H1 (cell line): ENCODE measurements at regions not wholly inside any gene's neighbourhood (a gene's known extent, or its start where the extent isn't known, plus 50 kb on each side); places are given as distances from the start of the nearest gene placed in this dataset.

Source experiments
- CTCF ChIA-PET: fragments of 300-600 bp; sonication (Branson Sonifier 250); formaldehyde crosslinking; loops from one replicate; lab custom pipeline; 2021; ENCODE audit not compliant: partially characterized antibody; lab: Charles Lee
- POLR2A ChIA-PET: fragments of 300-600 bp; sonication (Branson Sonifier 250); formaldehyde crosslinking; loops from one replicate; lab custom pipeline; 2021; ENCODE audit warnings: inconsistent platforms; ENCODE audit not compliant: partially characterized antibody; lab: Charles Lee
- DNase-seq, 2 experiments: peaks; one replicate each; pipeline versions ENCODE4 v3.0.0 to v3.0.0-alpha.2; 2010 to 2022; ENCODE audit warnings: low spot score in 2 of 2, low read depth in 1 of 2, mixed read lengths in 1 of 2
- FAIRE-seq: peaks from 2 replicates; lab custom pipeline; 2011; peaks lifted over from hg19 to GRCh38; lab: Jason Lieb, UNC
- H2AFZ ChIP-seq: 2 replicates; pipeline ENCODE4 v1.8.1; 2012; ENCODE audit warnings: low read length, inconsistent platforms
- H2AK5ac ChIP-seq: 2 replicates; pipeline ENCODE4 v1.6.1; 2013; ENCODE audit warnings: low read depth, low read length
- H2BK120ac ChIP-seq: replicated peaks from 2 replicates; pipeline ENCODE3; 2013; ENCODE audit warnings: low read depth, low read length, inconsistent platforms
- H2BK12ac ChIP-seq: 2 replicates; pipeline ENCODE4 v1.6.1; 2013; ENCODE audit warnings: low read depth, low read length
- H2BK15ac ChIP-seq: 2 replicates; pipeline ENCODE4 v1.6.1; 2013; ENCODE audit warnings: low read length
- H2BK20ac ChIP-seq: 2 replicates; pipeline ENCODE4 v1.6.1; 2013; ENCODE audit warnings: low read length
- H2BK5ac ChIP-seq: 2 replicates; pipeline ENCODE4 v1.6.1; 2013; ENCODE audit warnings: low read depth, low read length
- H3K14ac ChIP-seq: 2 replicates; pipeline ENCODE4 v1.6.1; 2013; ENCODE audit warnings: inconsistent platforms; ENCODE audit not compliant: insufficient read length
- H3K18ac ChIP-seq: 2 replicates; pipeline ENCODE4 v1.6.1; 2013; ENCODE audit warnings: low read length; ENCODE audit errors: extremely low read depth
- H3K23ac ChIP-seq: 2 replicates; pipeline ENCODE4 v1.6.1; 2013; ENCODE audit warnings: inconsistent platforms; ENCODE audit not compliant: insufficient read length
- H3K23me2 ChIP-seq: 2 replicates; pipeline ENCODE4 v1.6.1; 2013; ENCODE audit warnings: low read depth, low read length
- H3K27ac ChIP-seq: 2 replicates; pipeline ENCODE4 v1.6.1; 2011; ENCODE audit warnings: low read depth, low read length, inconsistent platforms
- H3K27me3 ChIP-seq, 4 experiments: replicated peaks in 1 of 4; 1 replicate in 1 of 4; 2 replicates in 3 of 4; pipeline versions ENCODE4 v1.6.1 to v1.8.1; 2011 to 2013; ENCODE audit warnings: low read length in 3 of 4, mild to moderate bottlenecking in 3 of 4, inconsistent platforms in 2 of 4, mixed read lengths in 2 of 4, moderate library complexity in 1 of 4; ENCODE audit not compliant: control insufficient read depth in 3 of 4, insufficient read depth in 3 of 4; ENCODE audit errors: extremely low read depth in 1 of 4
- H3K36me3 ChIP-seq, 4 experiments: 2 replicates each; pipeline versions ENCODE4 v1.6.1 to v1.8.1; 2011 to 2013; ENCODE audit warnings: mild to moderate bottlenecking in 4 of 4, low read length in 3 of 4, moderate library complexity in 2 of 4, control low read depth in 1 of 4, inconsistent platforms in 1 of 4; ENCODE audit not compliant: insufficient read depth in 4 of 4, control insufficient read depth in 2 of 4
- H3K4ac ChIP-seq: replicated peaks from 2 replicates; pipeline ENCODE3; 2013; ENCODE audit warnings: low read length, low read depth, mixed read lengths, inconsistent platforms; ENCODE audit not compliant: insufficient read length
- H3K4me1 ChIP-seq, 4 experiments: replicated peaks in 1 of 4; 1 replicate in 1 of 4; 2 replicates in 3 of 4; pipeline versions ENCODE4 v1.6.1 to v1.8.1; 2011 to 2013; ENCODE audit warnings: low read length in 3 of 4, inconsistent platforms in 2 of 4, mixed read lengths in 1 of 4; ENCODE audit not compliant: insufficient read depth in 4 of 4, control insufficient read depth in 3 of 4
- H3K4me2 ChIP-seq, 2 experiments: 2 replicates each; pipeline versions ENCODE4 v1.6.1 to v1.8.1; 2011 to 2013; ENCODE audit warnings: low read depth in 2 of 2, low read length in 2 of 2, control low read depth in 1 of 2, inconsistent platforms in 1 of 2, mild to moderate bottlenecking in 1 of 2; ENCODE audit not compliant: insufficient read depth in 1 of 2
- H3K4me3 ChIP-seq, 4 experiments: fragments of 200-600, 300-600 bp in 1 of 4; sonication (generic), shearing (Covaris generic), sonication (Bioruptor Twin) in 1 of 4; 2 replicates each; pipeline versions ENCODE4 v1.5.1 to v1.8.1; 2011 to 2016; ENCODE audit warnings: low read length in 4 of 4, low read depth in 3 of 4, control low read depth in 2 of 4, inconsistent platforms in 2 of 4, mild to moderate bottlenecking in 2 of 4, mixed read lengths in 1 of 4, moderate library complexity in 1 of 4; ENCODE audit not compliant: insufficient read depth in 2 of 4; ENCODE audit errors: extremely low read depth in 1 of 4
- H3K56ac ChIP-seq: replicated peaks from 2 replicates; pipeline ENCODE3; 2013; ENCODE audit warnings: low read depth, mild to moderate bottlenecking, mixed read lengths, low read length, inconsistent platforms; ENCODE audit not compliant: insufficient read length
- H3K79me1 ChIP-seq: 2 replicates; pipeline ENCODE4 v1.6.1; 2013; ENCODE audit warnings: low read depth, low read length, control low read depth
- H3K79me2 ChIP-seq, 2 experiments: 2 replicates each; pipeline versions ENCODE4 v1.6.1 to v1.8.1; 2012 to 2013; ENCODE audit warnings: low read length in 2 of 2, mild to moderate bottlenecking in 2 of 2, inconsistent platforms in 1 of 2; ENCODE audit not compliant: insufficient read depth in 2 of 2, control insufficient read depth in 1 of 2
- H3K9ac ChIP-seq, 4 experiments: replicated peaks in 1 of 4; 1 replicate in 1 of 4; 2 replicates in 3 of 4; pipeline versions ENCODE4 v1.6.1 to v1.8.1; 2011 to 2013; ENCODE audit warnings: low read depth in 3 of 4, low read length in 3 of 4, control low read depth in 2 of 4, mild to moderate bottlenecking in 2 of 4, moderate library complexity in 2 of 4, inconsistent platforms in 1 of 4; ENCODE audit errors: extremely low read depth in 1 of 4
- H3K9me3 ChIP-seq, 2 experiments: 2 replicates each; pipeline versions ENCODE4 v1.6.1 to v1.8.1; 2012 to 2013; ENCODE audit warnings: mild to moderate bottlenecking in 2 of 2, moderate library complexity in 2 of 2, control low read depth in 1 of 2, inconsistent platforms in 1 of 2, low read depth in 1 of 2, low read length in 1 of 2, mixed read lengths in 1 of 2; ENCODE audit not compliant: insufficient read depth in 2 of 2
- H4K20me1 ChIP-seq, 2 experiments: replicated peaks in 1 of 2; 2 replicates each; pipeline versions ENCODE3 to v1.8.1; 2011 to 2013; ENCODE audit warnings: inconsistent platforms in 2 of 2, low read length in 2 of 2, mild to moderate bottlenecking in 1 of 2; ENCODE audit not compliant: insufficient read depth in 2 of 2, control insufficient read depth in 1 of 2
- H4K5ac ChIP-seq: 2 replicates; pipeline ENCODE4 v1.6.1; 2013; ENCODE audit warnings: low read length, low read depth, mixed read lengths, inconsistent platforms; ENCODE audit not compliant: insufficient read length
- H4K8ac ChIP-seq: 2 replicates; pipeline ENCODE4 v1.8.0; 2013; ENCODE audit warnings: mild to moderate bottlenecking, moderate library complexity, low read length, inconsistent platforms; ENCODE audit not compliant: insufficient read depth; ENCODE audit errors: extremely low read depth
- H4K91ac ChIP-seq: replicated peaks from 2 replicates; pipeline ENCODE3; 2013; ENCODE audit warnings: low read length, mixed read lengths, inconsistent platforms; ENCODE audit not compliant: insufficient read length
- CTCF ChIP-seq, 3 experiments: IDR thresholded peaks; 1 replicate in 2 of 3; 2 replicates in 1 of 3; pipeline versions ENCODE4 v1.5.1 to v1.6.1; 2011; ENCODE audit warnings: low read length in 3 of 3, mild to moderate bottlenecking in 3 of 3, inconsistent platforms in 2 of 3, low read depth in 1 of 3, moderate library complexity in 1 of 3; ENCODE audit not compliant: insufficient read depth in 1 of 3; ENCODE audit errors: control extremely low read depth in 1 of 3
- FOSL1 ChIP-seq: IDR thresholded peaks from 2 replicates; pipeline ENCODE4 v1.6.1; 2011; ENCODE audit warnings: mild to moderate bottlenecking, low read depth, low read length, moderate library complexity; ENCODE audit not compliant: insufficient read depth
- KDM5A ChIP-seq: fragments of 200-600 bp; IDR thresholded peaks from 2 replicates; pipeline ENCODE4 v1.7.1; 2012; ENCODE audit warnings: mild to moderate bottlenecking, low read length, inconsistent platforms, mixed read lengths
- POU5F1 ChIP-seq: IDR thresholded peaks from 2 replicates; pipeline ENCODE4 v1.6.1; 2011; ENCODE audit warnings: low read depth, mild to moderate bottlenecking, low read length, moderate library complexity
- SP4 ChIP-seq: IDR thresholded peaks from 2 replicates; pipeline ENCODE4 v1.6.1; 2012; ENCODE audit warnings: low read length, inconsistent platforms
- SUZ12 ChIP-seq: fragments of 200-600 bp; sonication (generic); IDR thresholded peaks from 2 replicates; pipeline ENCODE4 v1.6.1; 2012; ENCODE audit warnings: mild to moderate bottlenecking, inconsistent platforms, low read length, moderate library complexity, mixed read lengths
- TEAD4 ChIP-seq: IDR thresholded peaks from 2 replicates; pipeline ENCODE4 v1.6.1; 2012; ENCODE audit warnings: low read depth, low read length, inconsistent platforms, mixed read lengths
- ZNF274 ChIP-seq: IDR thresholded peaks from 2 replicates; pipeline ENCODE4 v1.7.0; 2012; ENCODE audit warnings: low read length, borderline replicate concordance; ENCODE audit errors: extremely low read depth
- WGBS, 2 experiments: shearing (Covaris generic) in 1 of 2; methylation state at CpG; one replicate each; pipeline versions ENCODE4 v1.1.6 to v1.1.7; 2013 to 2015; ENCODE audit warnings: low lambda C conversion rate in 2 of 2, mixed read lengths in 2 of 2, inconsistent platforms in 1 of 2, low coverage in 1 of 2, missing lambda C conversion rate in 1 of 2; ENCODE audit not compliant: insufficient replicate concordance in 2 of 2, insufficient coverage in 1 of 2, insufficient read length in 1 of 2; ENCODE audit errors: extremely low coverage in 1 of 2, missing lambda C conversion rate in 1 of 2; 5-methylcytosine and 5-hydroxymethylcytosine counted together

GRCh38 chr18:45251236-45251635 is 364.0 kb upstream of the SLC14A2 start:
- FAIRE-seq (no peak), DNase-seq (no peak)

More at GRCh38 chr18:45251236-45251635, 364.0 kb upstream of the SLC14A2 start:
- WGBS, 2 experiments: 88% methylated on average over 4 of the region's 4 CpGs; no CpG with 5 or more reads in 1 of the 2 experiments
- CTCF ChIA-PET: no interaction called here
- no peak overlapping the region for H4K91ac ChIP-seq
- H2BK20ac ChIP-seq: no peak overlapping the region
- H2AK5ac ChIP-seq: no peak overlapping the region
- no peaks in the 10 kb centered on the region for H3K23me2 ChIP-seq
- no peaks in the 10 kb centered on the region for H4K20me1 ChIP-seq
- H2AFZ ChIP-seq: no peak overlapping the region
- H3K23ac ChIP-seq: no peak overlapping the region
- no peak overlapping the region for H3K56ac ChIP-seq
- H2BK12ac ChIP-seq: no peak overlapping the region
- H3K27me3 ChIP-seq: no peaks in the 10 kb centered on the region
- H3K79me1 ChIP-seq: no peaks in the 10 kb centered on the region
- H4K8ac ChIP-seq: no peak overlapping the region
- no peak overlapping the region for H2BK15ac ChIP-seq
- H3K27ac ChIP-seq: no peak overlapping the region
- no peaks in the 10 kb centered on the region for H3K9me3 ChIP-seq
- H3K4ac ChIP-seq: no peak overlapping the region
- no peaks in the 10 kb centered on the region for H3K36me3 ChIP-seq
- no peak overlapping the region for H3K4me2 ChIP-seq
- no peak overlapping the region for H2BK120ac ChIP-seq
- POLR2A ChIA-PET: no interaction called here
- H4K5ac ChIP-seq: no peak overlapping the region
- no peak overlapping the region for H3K9ac ChIP-seq
- H2BK5ac ChIP-seq: no peak overlapping the region
- H3K18ac ChIP-seq: no peak overlapping the region
- H3K14ac ChIP-seq: no peak overlapping the region
- TF ChIP-seq POU5F1 (no peak), SUZ12 (no peak), CTCF (IDR thresholded peaks at IDR 0.05; ENCODE audit: control extremely low read depth in 1 of 3, insufficient read depth in 1 of 3, low read depth in 1 of 3, low read length in 3 of 3) (no peak), SP4 (no peak), TEAD4 (no peak), FOSL1 (no peak), ZNF274 (no peak), KDM5A (no peak)
- no peak overlapping the region for H3K4me3 ChIP-seq
- no peaks in the 10 kb centered on the region for H3K4me1 ChIP-seq
- H3K79me2 ChIP-seq: no peaks in the 10 kb centered on the region
